GM19438 (cell line): ENCODE measurements at regions not wholly inside any gene's neighbourhood (a gene's known extent, or its start where the extent isn't known, plus 50 kb on each side); places are given as distances from the start of the nearest gene placed in this dataset.
A peak's percentile ranks its signal among the peaks of the same experiment; 100 is the strongest.
"Not testable (repeated sequence)": the region's sequence is repeated elsewhere in the genome, so short reads cannot be mapped to it uniquely, and the experiment has no call there.

Experiments used
- ATAC-seq: cut with Tn5 transposase; IDR thresholded peaks from one replicate; pipeline ENCODE4 v1.9.1; 2021; ENCODE audit warnings: low read depth; ENCODE audit not compliant: unreplicated experiment

GRCh38 chr6:120274547-120274946 is 925.0 kb upstream of the MAN1A1 start:
- peak; percentile 65 for ATAC-seq

- no peak for ATAC-seq
Observed at GRCh38 chr6:120273411-120273810, 923.9 kb upstream of the MAN1A1 start.

GRCh38 chr6:120272038-120272437 is 922.5 kb upstream of the MAN1A1 start:
- ATAC-seq = no peak

GRCh38 chr6:120268256-120268655 is 918.7 kb upstream of the MAN1A1 start:
- not testable (repeated sequence) for ATAC-seq

GRCh38 chr6:120262354-120262753 is 912.8 kb upstream of the MAN1A1 start:
- ATAC-seq = no peak

- ATAC-seq = no peak
Observed at GRCh38 chr6:120260636-120261035, 911.1 kb upstream of the MAN1A1 start.

GRCh38 chr6:120254651-120255050 is 905.1 kb upstream of the MAN1A1 start:
- no peak for ATAC-seq

- no peak for ATAC-seq
Observed at GRCh38 chr6:120248451-120248850, 898.9 kb upstream of the MAN1A1 start.

GRCh38 chr6:120237221-120237620 is 887.7 kb upstream of the MAN1A1 start:
- ATAC-seq = no peak

GRCh38 chr6:120230008-120230407 is 880.4 kb upstream of the MAN1A1 start:
- no peak for ATAC-seq

- no peak for ATAC-seq
Observed at GRCh38 chr6:120228297-120228696, 878.7 kb upstream of the MAN1A1 start.

- ATAC-seq = no peak
Observed at GRCh38 chr6:120219339-120219738, 869.8 kb upstream of the MAN1A1 start.

- no peak for ATAC-seq
Observed at GRCh38 chr6:120214088-120214499, 864.5 kb upstream of the MAN1A1 start.

- no peak for ATAC-seq
Observed at GRCh38 chr6:120211955-120212792, 862.6 kb upstream of the MAN1A1 start.

- ATAC-seq = no peak
Observed at GRCh38 chr6:120202878-120203277, 853.3 kb upstream of the MAN1A1 start.

GRCh38 chr6:120200853-120201252 is 851.3 kb upstream of the MAN1A1 start:
- ATAC-seq = no peak

- no peak for ATAC-seq
Observed at GRCh38 chr6:120198033-120198432, 848.5 kb upstream of the MAN1A1 start.

- no peak for ATAC-seq
Observed at GRCh38 chr6:120186080-120186479, 836.5 kb upstream of the MAN1A1 start.

- no peak for ATAC-seq
Observed at GRCh38 chr6:120173250-120173649, 823.7 kb upstream of the MAN1A1 start.

GRCh38 chr6:120164531-120164930 is 815.0 kb upstream of the MAN1A1 start:
- ATAC-seq = no peak

- no peak for ATAC-seq
Observed at GRCh38 chr6:120157873-120158272, 808.3 kb upstream of the MAN1A1 start.

- no peak for ATAC-seq
Observed at GRCh38 chr6:120147071-120147871, 797.7 kb upstream of the MAN1A1 start.
